ENCODE measurements at regions not wholly inside any gene's neighbourhood (a gene's known extent, or its start where the extent isn't known, plus 50 kb on each side); places are given as distances from the start of the nearest gene placed in this dataset.

DNA sequence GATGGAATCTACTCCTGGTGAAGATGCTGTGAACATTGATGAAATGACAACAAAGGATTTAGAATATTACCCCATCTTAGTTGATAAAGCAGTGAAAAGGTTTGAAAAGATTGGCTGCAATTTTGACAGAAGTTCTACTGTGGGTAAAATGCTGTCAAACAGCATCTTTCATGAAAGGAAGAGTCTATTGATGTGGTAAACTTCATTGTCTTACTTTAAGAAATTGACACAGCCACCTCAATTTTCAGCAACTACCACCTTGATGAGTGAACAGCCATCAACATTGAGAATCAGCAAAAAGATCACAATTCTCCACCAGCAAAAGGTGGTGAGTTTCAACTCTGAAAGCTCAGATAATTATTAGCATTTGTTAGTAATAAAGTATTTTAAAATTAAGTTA, 310.3 kb upstream of the RBMS1 start:
- H3K4me3 ChIP-seq (ENCODE audit: insufficient read length, low read depth), result no peak overlapping the region
- no peaks in the 10 kb centered on the region for H3K36me3 ChIP-seq (ENCODE audit: insufficient read depth, insufficient read length, low read length)
- TF ChIP-seq YY1 (IDR thresholded peaks at IDR 0.05; ENCODE audit: insufficient read depth, insufficient read length) (no peak), SUZ12 (IDR thresholded peaks at IDR 0.05; ENCODE audit: extremely low read depth, insufficient read depth, insufficient read length) (no peak), ZNF274 (IDR thresholded peaks at IDR 0.05; ENCODE audit: low read depth, low read length) (no peak)
- DNase-seq (ENCODE audit: low read depth, low spot score), result no peak
- no peaks in the 10 kb centered on the region for H3K4me1 ChIP-seq (ENCODE audit: insufficient read depth, insufficient read length)
- H3K27me3 ChIP-seq (ENCODE audit: insufficient read depth, insufficient read length), result no peaks in the 10 kb centered on the region
- peaks cover 11% of the 10 kb centered on the region; the same call in 1 of the 2 replicates for H3K9me3 ChIP-seq (ENCODE audit: insufficient read depth, low read length)
- H3K9ac ChIP-seq (ENCODE audit: insufficient read length, low read depth), result no peak overlapping the region

- Histone ChIP-seq H3K27me3 (ENCODE audit: insufficient read depth, insufficient read length) (no peaks in the 10 kb centered on the region), H3K9ac (ENCODE audit: insufficient read length, low read depth) (no peak overlapping the region), H3K36me3 (ENCODE audit: insufficient read depth, insufficient read length, low read length) (no peaks in the 10 kb centered on the region), H3K4me1 (ENCODE audit: insufficient read depth, insufficient read length) (no peaks in the 10 kb centered on the region), H3K4me3 (ENCODE audit: insufficient read length, low read depth) (no peak overlapping the region), H3K9me3 (ENCODE audit: insufficient read depth, low read length) (peaks cover 11% of the 10 kb centered on the region; the same call in 1 of the 2 replicates)
- TF ChIP-seq ZNF274 (IDR thresholded peaks at IDR 0.05; ENCODE audit: low read depth, low read length) (no peak), SUZ12 (IDR thresholded peaks at IDR 0.05; ENCODE audit: extremely low read depth, insufficient read depth, insufficient read length) (no peak), YY1 (IDR thresholded peaks at IDR 0.05; ENCODE audit: insufficient read depth, insufficient read length) (no peak)
- no peak for DNase-seq (ENCODE audit: low read depth, low spot score)
Observed at GRCh38 chr2:160810406-160810805, 316.8 kb upstream of the RBMS1 start.

GRCh38 chr2:160812830-160813505, 319.4 kb upstream of the RBMS1 start:
- H3K4me3 ChIP-seq (ENCODE audit: insufficient read length, low read depth), result no peak overlapping the region
- no peaks in the 10 kb centered on the region for H3K4me1 ChIP-seq (ENCODE audit: insufficient read depth, insufficient read length)
- H3K27me3 ChIP-seq (ENCODE audit: insufficient read depth, insufficient read length), result no peaks in the 10 kb centered on the region
- DNase-seq (ENCODE audit: low read depth, low spot score), result no peak
- H3K9me3 ChIP-seq (ENCODE audit: insufficient read depth, low read length), result no peaks in the 10 kb centered on the region
- TF ChIP-seq YY1 (IDR thresholded peaks at IDR 0.05; ENCODE audit: insufficient read depth, insufficient read length) (no peak), SUZ12 (IDR thresholded peaks at IDR 0.05; ENCODE audit: extremely low read depth, insufficient read depth, insufficient read length) (no peak), ZNF274 (IDR thresholded peaks at IDR 0.05; ENCODE audit: low read depth, low read length) (no peak)
- no peak overlapping the region for H3K9ac ChIP-seq (ENCODE audit: insufficient read length, low read depth)
- no peaks in the 10 kb centered on the region for H3K36me3 ChIP-seq (ENCODE audit: insufficient read depth, insufficient read length, low read length)

DNA sequence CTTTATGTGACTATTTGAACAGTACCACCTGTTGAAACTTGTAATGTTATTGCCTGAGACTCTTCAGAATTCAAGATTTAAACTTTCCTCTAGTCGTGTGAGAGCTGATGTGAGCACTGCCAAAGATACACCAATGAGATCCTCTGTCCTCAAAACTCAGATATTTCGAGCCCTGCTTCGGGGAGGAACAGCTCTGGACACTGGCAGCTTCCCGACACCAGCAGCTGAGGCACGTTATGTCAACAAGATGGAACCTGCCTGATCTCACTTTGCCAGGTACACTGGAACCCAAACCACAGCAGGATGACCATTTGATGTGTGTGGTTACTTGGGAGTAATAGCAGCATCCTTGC, 319.9 kb upstream of the RBMS1 start:
- H3K4me1 ChIP-seq (ENCODE audit: insufficient read depth, insufficient read length), result no peaks in the 10 kb centered on the region
- TF ChIP-seq SUZ12 (IDR thresholded peaks at IDR 0.05; ENCODE audit: extremely low read depth, insufficient read depth, insufficient read length) (no peak), ZNF274 (IDR thresholded peaks at IDR 0.05; ENCODE audit: low read depth, low read length) (no peak), YY1 (IDR thresholded peaks at IDR 0.05; ENCODE audit: insufficient read depth, insufficient read length) (no peak)

DNA sequence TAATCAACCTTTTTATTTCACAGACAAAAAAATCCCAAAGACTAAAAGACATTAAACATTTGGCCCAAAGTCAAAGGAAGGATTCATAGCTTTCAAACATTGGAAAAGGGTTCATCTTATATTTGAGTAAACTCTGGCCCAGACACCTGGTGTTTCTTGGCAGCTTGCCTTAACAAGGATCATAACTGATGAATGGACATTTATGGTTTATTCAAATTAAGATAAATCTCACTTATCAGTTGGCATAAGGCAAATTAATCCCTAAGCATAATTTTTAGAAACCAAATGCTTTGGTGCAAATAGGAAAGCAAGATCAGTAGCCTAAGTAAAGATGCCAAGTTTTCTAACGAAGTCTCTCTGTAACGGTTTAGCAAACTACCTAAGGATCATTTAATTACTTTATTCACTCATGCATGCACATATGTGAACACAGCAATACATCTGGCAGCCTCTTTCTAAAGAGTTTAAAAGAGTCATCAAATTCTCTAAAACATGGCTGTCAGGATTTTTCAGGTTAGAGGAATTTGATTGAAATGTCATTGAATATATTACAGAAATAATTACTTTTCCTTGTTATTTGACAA, 323.4 kb upstream of the RBMS1 start:
- Histone ChIP-seq H3K9ac (ENCODE audit: insufficient read length, low read depth) (no peak overlapping the region), H3K36me3 (ENCODE audit: insufficient read depth, insufficient read length, low read length) (no peaks in the 10 kb centered on the region), H3K9me3 (ENCODE audit: insufficient read depth, low read length) (no peaks in the 10 kb centered on the region), H3K27me3 (ENCODE audit: insufficient read depth, insufficient read length) (no peaks in the 10 kb centered on the region), H3K4me3 (ENCODE audit: insufficient read length, low read depth) (no peak overlapping the region), H3K4me1 (ENCODE audit: insufficient read depth, insufficient read length) (no peaks in the 10 kb centered on the region)
- no peak for TF ChIP-seq ZNF274 (IDR thresholded peaks at IDR 0.05; ENCODE audit: low read depth, low read length)
- TF ChIP-seq YY1 (IDR thresholded peaks at IDR 0.05; ENCODE audit: insufficient read depth, insufficient read length), result no peak
- DNase-seq (ENCODE audit: low read depth, low spot score), result no peak

More for the DNA sequence above, 319.9 kb upstream of the RBMS1 start:
- H3K36me3 ChIP-seq (ENCODE audit: insufficient read depth, insufficient read length, low read length), result no peaks in the 10 kb centered on the region
- H3K27me3 ChIP-seq (ENCODE audit: insufficient read depth, insufficient read length), result no peaks in the 10 kb centered on the region
- no peak overlapping the region for H3K9ac ChIP-seq (ENCODE audit: insufficient read length, low read depth)
- no peak overlapping the region for H3K4me3 ChIP-seq (ENCODE audit: insufficient read length, low read depth)
- H3K9me3 ChIP-seq (ENCODE audit: insufficient read depth, low read length), result no peaks in the 10 kb centered on the region
- DNase-seq (ENCODE audit: low read depth, low spot score), result no peak

GRCh38 chr2:160820691-160821090, 327.1 kb upstream of the RBMS1 start:
- Histone ChIP-seq H3K36me3 (ENCODE audit: insufficient read depth, insufficient read length, low read length) (no peaks in the 10 kb centered on the region), H3K9me3 (ENCODE audit: insufficient read depth, low read length) (no peaks in the 10 kb centered on the region; the same call in 1 of the 2 replicates), H3K9ac (ENCODE audit: insufficient read length, low read depth) (no peak overlapping the region), H3K27me3 (ENCODE audit: insufficient read depth, insufficient read length) (no peaks in the 10 kb centered on the region), H3K4me3 (ENCODE audit: insufficient read length, low read depth) (no peak overlapping the region), H3K4me1 (ENCODE audit: insufficient read depth, insufficient read length) (no peaks in the 10 kb centered on the region)
- DNase-seq (ENCODE audit: low read depth, low spot score), result no peak
- TF ChIP-seq YY1 (IDR thresholded peaks at IDR 0.05; ENCODE audit: insufficient read depth, insufficient read length), result no peak
- no peak for TF ChIP-seq SUZ12 (IDR thresholded peaks at IDR 0.05; ENCODE audit: extremely low read depth, insufficient read depth, insufficient read length)
- TF ChIP-seq ZNF274 (IDR thresholded peaks at IDR 0.05; ENCODE audit: low read depth, low read length), result no peak

GRCh38 chr2:160822006-160822405, 328.4 kb upstream of the RBMS1 start:
- TF ChIP-seq ZNF274 (IDR thresholded peaks at IDR 0.05; ENCODE audit: low read depth, low read length) (no peak), SUZ12 (IDR thresholded peaks at IDR 0.05; ENCODE audit: extremely low read depth, insufficient read depth, insufficient read length) (no peak), YY1 (IDR thresholded peaks at IDR 0.05; ENCODE audit: insufficient read depth, insufficient read length) (no peak)
- H3K9ac ChIP-seq (ENCODE audit: insufficient read length, low read depth), result no peak overlapping the region
- no peaks in the 10 kb centered on the region for H3K36me3 ChIP-seq (ENCODE audit: insufficient read depth, insufficient read length, low read length)

More at GRCh38 chr2:160822006-160822405, 328.4 kb upstream of the RBMS1 start:
- Histone ChIP-seq H3K9me3 (ENCODE audit: insufficient read depth, low read length) (no peaks in the 10 kb centered on the region; the same call in 1 of the 2 replicates), H3K4me3 (ENCODE audit: insufficient read length, low read depth) (no peak overlapping the region), H3K27me3 (ENCODE audit: insufficient read depth, insufficient read length) (no peaks in the 10 kb centered on the region), H3K4me1 (ENCODE audit: insufficient read depth, insufficient read length) (no peaks in the 10 kb centered on the region)
- DNase-seq (ENCODE audit: low read depth, low spot score), result no peak
